OCI-LY3 (cell line): ENCODE measurements at regions not wholly inside any gene's neighbourhood (a gene's known extent, or its start where the extent isn't known, plus 50 kb on each side); places are given as distances from the start of the nearest gene placed in this dataset.

ENCODE experiments used
- EZH2phosphoT487 ChIP-seq: fragments of 200-600 bp; shearing (Covaris generic); IDR thresholded peaks from 2 replicates; pipeline ENCODE4 v1.6.1; 2018; ENCODE audit warnings: antibody characterized with exemption, mixed run types, low read depth
- TF ChIP-seq, protein P1 (sequence below): fragments of 200-600, 300-600 bp; sonication (generic); IDR thresholded peaks from 2 replicates; pipeline ENCODE4 v1.5.1; 2014; ENCODE audit warnings: antibody characterized with exemption, low read length, low read depth

DNA sequence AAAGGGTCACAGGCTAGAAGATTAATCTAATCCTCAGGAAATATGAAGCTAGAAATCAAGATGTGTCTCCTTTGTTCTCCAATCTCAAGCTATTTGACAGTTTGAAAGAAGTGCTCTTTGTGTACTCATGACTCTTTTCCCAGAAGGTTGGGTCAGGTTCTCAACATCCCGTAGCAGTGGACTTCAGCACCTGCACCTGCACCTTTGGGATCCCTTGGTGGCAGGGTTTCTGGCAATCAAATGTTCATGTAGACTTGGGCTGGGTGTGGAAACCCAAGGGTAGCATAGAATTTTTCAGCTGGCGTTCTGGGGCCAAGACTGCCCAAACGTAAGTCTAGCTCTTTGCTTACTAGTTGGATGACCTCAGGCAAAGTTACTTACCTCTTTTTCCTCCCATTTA lies 134.4 kb downstream of the ADRA2A start:
- TF ChIP-seq, protein P1, sequence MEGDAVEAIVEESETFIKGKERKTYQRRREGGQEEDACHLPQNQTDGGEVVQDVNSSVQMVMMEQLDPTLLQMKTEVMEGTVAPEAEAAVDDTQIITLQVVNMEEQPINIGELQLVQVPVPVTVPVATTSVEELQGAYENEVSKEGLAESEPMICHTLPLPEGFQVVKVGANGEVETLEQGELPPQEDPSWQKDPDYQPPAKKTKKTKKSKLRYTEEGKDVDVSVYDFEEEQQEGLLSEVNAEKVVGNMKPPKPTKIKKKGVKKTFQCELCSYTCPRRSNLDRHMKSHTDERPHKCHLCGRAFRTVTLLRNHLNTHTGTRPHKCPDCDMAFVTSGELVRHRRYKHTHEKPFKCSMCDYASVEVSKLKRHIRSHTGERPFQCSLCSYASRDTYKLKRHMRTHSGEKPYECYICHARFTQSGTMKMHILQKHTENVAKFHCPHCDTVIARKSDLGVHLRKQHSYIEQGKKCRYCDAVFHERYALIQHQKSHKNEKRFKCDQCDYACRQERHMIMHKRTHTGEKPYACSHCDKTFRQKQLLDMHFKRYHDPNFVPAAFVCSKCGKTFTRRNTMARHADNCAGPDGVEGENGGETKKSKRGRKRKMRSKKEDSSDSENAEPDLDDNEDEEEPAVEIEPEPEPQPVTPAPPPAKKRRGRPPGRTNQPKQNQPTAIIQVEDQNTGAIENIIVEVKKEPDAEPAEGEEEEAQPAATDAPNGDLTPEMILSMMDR, result no peak
- no peak for TF ChIP-seq EZH2phosphoT487
